Hepatocyte (in vitro differentiated cells): ENCODE measurements at regions not wholly inside any gene's neighbourhood (a gene's known extent, or its start where the extent isn't known, plus 50 kb on each side); places are given as distances from the start of the nearest gene placed in this dataset.

Experiments
- DNase-seq: peaks from one replicate; pipeline ENCODE4 v3.0.0-alpha.2; 2016; ENCODE audit warnings: low spot score
- H2AFZ ChIP-seq: fragments of 200-600 bp; sonication (generic); 2 replicates; pipeline ENCODE4 v1.6.0; 2016; ENCODE audit warnings: antibody characterized with exemption, mild to moderate bottlenecking
- H3K27ac ChIP-seq: fragments of 200-600 bp; sonication (generic); 2 replicates; pipeline ENCODE4 v1.5.1; 2016; ENCODE audit warnings: mild to moderate bottlenecking
- H3K27me3 ChIP-seq: fragments of 200-600 bp; sonication (generic); 2 replicates; pipeline ENCODE4 v1.6.1; 2016
- H3K36me3 ChIP-seq: fragments of 200-600 bp; sonication (generic); replicated peaks from 2 replicates; pipeline ENCODE4 v1.5.1; 2016; ENCODE audit warnings: low read depth; ENCODE audit not compliant: insufficient read depth
- H3K4me1 ChIP-seq: fragments of 200-600 bp; sonication (generic); 2 replicates; pipeline ENCODE4 v1.5.1; 2016; ENCODE audit warnings: mild to moderate bottlenecking, moderate library complexity; ENCODE audit not compliant: insufficient read depth
- H3K4me2 ChIP-seq: fragments of 200-600 bp; sonication (generic); 2 replicates; pipeline ENCODE4 v1.6.0; 2016
- H3K4me3 ChIP-seq: fragments of 200-600 bp; sonication (generic); 2 replicates; pipeline ENCODE4 v1.5.1; 2016; ENCODE audit warnings: mild to moderate bottlenecking
- H3K79me2 ChIP-seq: fragments of 200-600 bp; sonication (generic); 2 replicates; pipeline ENCODE4 v1.6.0; 2017; ENCODE audit warnings: mild to moderate bottlenecking
- H3K9me2 ChIP-seq: fragments of 200-600 bp; sonication (generic); replicated peaks from 2 replicates; pipeline ENCODE4 v1.6.0; 2017; ENCODE audit warnings: mild to moderate bottlenecking; ENCODE audit not compliant: insufficient read depth
- H3K9me3 ChIP-seq: fragments of 200-600 bp; sonication (generic); 2 replicates; pipeline ENCODE4 v1.5.1; 2016; ENCODE audit warnings: low read depth, mild to moderate bottlenecking
- H4K20me1 ChIP-seq: fragments of 200-600 bp; sonication (generic); 2 replicates; pipeline ENCODE4 v1.6.0; 2016; ENCODE audit warnings: mild to moderate bottlenecking; ENCODE audit not compliant: insufficient read depth, poor library complexity, severe bottlenecking
- CTCF ChIP-seq: fragments of 200-600 bp; sonication (generic); IDR thresholded peaks from 2 replicates; pipeline ENCODE4 v1.5.1; 2016; ENCODE audit warnings: antibody characterized with exemption, mild to moderate bottlenecking; ENCODE audit not compliant: poor library complexity
- EZH2 ChIP-seq: fragments of 200-600 bp; sonication (generic); IDR thresholded peaks from 2 replicates; pipeline ENCODE4 v1.6.1; 2016; ENCODE audit warnings: antibody characterized with exemption, mild to moderate bottlenecking, borderline replicate concordance
- EZH2phosphoT487 ChIP-seq: fragments of 200-600 bp; sonication (generic); IDR thresholded peaks from one replicate; pipeline ENCODE4 v1.6.1; 2018; ENCODE audit warnings: antibody characterized with exemption, mild to moderate bottlenecking, low read depth, moderate library complexity; ENCODE audit not compliant: unreplicated experiment, severe bottlenecking
- WGBS: methylation state at CpG from one replicate; pipeline ENCODE4 v1.1.6; 2016; ENCODE audit warnings: low lambda C conversion rate; ENCODE audit errors: missing lambda C conversion rate; 5-methylcytosine and 5-hydroxymethylcytosine counted together

GRCh38 chr13:110826861-110827672 lies 87.8 kb downstream of the ANKRD10 start:
- Histone ChIP-seq H4K20me1 (no peaks in the 10 kb centered on the region), H3K27ac (no peak overlapping the region), H3K9me2 (no peaks in the 10 kb centered on the region), H3K79me2 (no peaks in the 10 kb centered on the region), H3K4me2 (no peak overlapping the region), H3K27me3 (no peaks in the 10 kb centered on the region), H3K36me3 (no peaks in the 10 kb centered on the region), H2AFZ (no peak overlapping the region), H3K4me3 (no peak overlapping the region), H3K9me3 (no peaks in the 10 kb centered on the region), H3K4me1 (no peaks in the 10 kb centered on the region)
- no peak for DNase-seq
- TF ChIP-seq CTCF, result no peak
- TF ChIP-seq EZH2, result no peak
- TF ChIP-seq EZH2phosphoT487, result no peak
- 88% methylated on average over 4 of the region's 4 CpGs for WGBS
